HG03095 (cell line): ENCODE measurements at regions not wholly inside any gene's neighbourhood (a gene's known extent, or its start where the extent isn't known, plus 50 kb on each side); places are given as distances from the start of the nearest gene placed in this dataset.
"Not testable (repeated sequence)": the region's sequence is repeated elsewhere in the genome, so short reads cannot be mapped to it uniquely, and the experiment has no call there.

Experiments
- ATAC-seq: cut with Tn5 transposase; IDR thresholded peaks from one replicate; pipeline ENCODE4 v1.9.1; 2021; ENCODE audit warnings: moderate library complexity; ENCODE audit not compliant: unreplicated experiment

DNA sequence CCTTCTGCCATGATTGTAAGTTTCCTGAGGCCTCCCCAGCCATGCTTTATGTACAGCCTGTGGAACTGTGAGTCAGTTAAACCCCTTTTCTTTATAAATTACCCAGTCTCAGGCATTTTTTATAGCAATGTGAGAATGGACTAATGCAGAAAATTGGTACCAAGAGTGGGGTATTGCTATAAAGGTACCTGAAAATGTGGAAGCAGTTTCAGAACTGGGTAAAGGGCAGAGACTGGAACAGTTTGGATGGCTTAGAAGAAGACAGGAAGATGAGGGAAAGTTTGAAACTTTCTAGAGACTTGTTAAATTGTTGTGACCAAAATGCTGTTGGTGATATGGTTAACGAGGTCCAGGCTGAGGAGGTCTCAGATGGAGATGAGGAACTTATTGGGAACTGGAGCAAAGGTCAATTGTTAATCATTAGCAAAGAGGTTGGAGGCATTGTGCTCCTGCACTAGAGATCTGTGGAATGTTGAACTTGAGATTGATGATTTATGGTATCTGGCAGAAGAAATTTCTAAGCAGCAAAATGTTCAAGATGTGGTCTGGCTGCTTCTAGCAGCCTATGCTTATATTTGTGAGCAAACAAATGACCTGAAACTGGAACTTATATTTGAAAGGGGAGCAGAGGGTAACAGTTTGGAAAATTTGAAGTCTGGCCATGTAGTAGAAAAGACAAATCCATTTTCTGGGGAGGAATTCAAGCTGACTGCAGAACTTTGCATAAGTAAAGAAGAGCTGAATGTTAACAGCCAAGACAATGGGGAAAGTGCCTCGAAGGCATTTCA, 79.0 kb upstream of the GMDS start:
- no peak for ATAC-seq

DNA sequence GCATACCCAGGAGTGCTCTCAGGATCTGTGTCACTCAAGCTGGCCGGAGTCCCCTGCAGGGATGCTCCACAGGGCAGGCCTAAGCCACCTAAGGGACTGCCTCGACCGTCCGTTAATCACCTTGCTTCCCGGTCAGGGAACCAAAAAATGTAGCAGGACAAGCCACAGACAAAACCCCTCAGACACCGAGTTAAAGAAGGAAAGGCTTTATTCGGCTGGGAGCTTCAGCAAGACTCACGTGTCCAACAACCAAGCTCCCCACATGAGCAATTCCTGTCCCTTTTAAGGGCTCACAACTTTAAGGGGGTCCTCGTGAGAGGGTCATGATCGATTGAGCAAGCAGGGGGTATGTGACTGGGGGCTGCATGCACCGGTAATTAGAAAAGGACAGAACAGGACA, 72.1 kb upstream of the GMDS start:
- ATAC-seq, result not testable (repeated sequence)

DNA sequence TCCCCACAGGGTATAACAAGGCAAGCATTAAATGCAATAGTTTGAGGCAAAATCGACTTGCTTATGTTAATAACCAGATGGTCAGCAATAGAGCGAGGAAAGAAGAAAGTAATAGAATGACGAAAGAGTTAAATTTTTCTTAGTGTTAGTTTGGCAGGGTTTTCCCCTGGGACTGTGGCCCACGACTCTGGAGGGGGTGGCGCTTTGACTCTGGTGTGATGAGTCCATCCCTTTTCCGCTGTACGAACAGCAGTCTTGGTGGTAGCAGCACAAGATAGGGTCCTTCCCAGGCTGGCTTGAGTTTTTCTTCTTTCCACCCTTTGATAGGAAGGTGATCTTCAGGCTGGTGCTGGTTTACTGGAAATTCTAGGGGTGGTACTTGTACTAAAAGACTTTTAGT, 69.2 kb upstream of the GMDS start:
- no peak for ATAC-seq

DNA sequence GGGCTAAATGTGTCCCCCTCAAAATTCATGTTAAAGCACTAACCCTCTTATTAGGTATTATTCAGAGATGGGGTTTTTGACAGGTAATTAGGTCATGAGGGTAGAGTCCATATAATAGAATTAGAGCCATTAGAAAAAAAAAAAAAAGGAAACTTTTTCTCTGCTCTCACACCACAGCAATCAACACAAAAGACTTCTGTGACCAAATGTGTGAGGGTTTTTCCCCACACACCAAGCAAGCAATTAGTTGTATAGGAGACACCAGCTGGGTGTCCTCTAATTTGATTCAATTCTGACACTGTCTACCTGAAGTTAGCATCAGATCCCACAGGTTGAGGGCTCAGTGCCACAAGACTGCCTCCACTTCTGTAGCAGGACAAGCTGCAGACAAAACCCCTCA, 64.6 kb upstream of the GMDS start:
- ATAC-seq, result no peak

DNA sequence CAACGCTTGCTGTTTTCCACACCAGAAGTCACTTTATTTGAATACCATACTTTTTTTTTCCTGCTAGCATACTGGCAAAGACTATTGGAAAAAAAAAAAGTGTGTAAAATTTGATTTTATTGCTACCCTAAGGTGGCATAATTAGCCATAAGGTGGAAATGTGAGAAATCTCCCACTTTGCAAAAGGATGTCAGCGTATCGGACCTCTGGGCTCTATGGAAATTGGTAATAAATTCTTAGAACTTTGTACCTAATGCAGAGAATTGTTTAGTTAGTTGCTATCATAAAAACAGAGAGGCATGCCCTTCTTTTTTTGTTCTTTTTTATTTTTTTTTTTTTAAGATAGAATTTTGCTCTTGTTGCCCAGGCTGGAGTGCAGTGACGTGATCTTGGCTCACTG, 63.7 kb upstream of the GMDS start:
- no peak for ATAC-seq

DNA sequence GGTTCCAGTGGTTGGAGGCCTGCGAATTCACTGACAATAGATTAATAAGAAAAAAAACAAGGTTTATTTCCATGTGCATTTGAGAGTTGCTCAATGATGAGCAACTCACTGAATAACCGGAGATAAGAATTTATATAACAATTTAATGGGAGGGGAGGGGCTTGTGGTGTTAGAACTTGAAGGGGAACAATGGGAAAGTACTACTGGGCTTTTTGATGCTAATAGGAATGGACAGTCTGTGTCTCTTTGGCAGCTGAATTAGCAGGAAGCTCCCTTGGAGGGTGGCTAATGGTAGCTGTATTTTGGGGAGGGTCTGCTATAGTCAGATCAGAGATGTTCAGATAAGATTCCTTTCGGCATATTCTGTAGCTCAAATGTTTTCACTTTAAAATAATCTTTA, 62.4 kb upstream of the GMDS start:
- ATAC-seq, result no peak

DNA sequence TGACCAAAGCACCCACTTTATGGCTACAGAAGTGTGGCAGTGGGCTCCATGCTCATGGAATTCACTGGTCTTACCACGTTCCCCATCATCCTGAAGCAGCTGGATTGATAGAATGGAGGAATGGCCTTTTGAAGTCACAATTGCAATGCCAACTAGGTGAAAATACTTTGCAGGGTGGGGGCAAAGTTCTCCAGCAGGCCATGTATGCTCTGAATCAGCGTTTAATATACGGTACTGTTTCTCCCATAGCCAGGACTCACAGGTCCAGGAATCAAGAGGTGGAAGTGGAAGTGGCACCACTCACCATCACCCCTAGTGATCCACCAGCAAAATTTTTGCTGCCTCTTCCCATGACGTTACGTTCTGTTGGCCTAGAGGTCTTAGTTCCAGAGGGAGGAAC, 60.5 kb upstream of the GMDS start:
- ATAC-seq, result no peak

DNA sequence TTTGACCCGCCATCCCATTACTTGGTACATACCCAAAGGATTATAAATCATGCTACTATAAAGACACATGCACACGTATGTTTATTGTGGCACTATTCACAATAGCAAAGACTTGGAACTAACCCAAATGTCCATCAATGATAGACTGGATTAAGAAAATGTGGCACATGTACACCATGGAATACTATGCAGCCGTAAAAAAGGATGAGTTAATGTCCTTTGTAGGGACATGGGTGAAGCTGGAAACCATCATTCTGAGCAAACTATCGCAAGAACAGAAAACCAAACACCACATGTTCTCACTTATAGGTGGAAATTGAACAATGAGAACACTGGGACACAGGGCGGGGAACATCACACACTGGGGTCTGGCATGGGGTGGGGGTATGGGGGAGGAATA, 57.1 kb upstream of the GMDS start:
- ATAC-seq, result not testable (repeated sequence)

DNA sequence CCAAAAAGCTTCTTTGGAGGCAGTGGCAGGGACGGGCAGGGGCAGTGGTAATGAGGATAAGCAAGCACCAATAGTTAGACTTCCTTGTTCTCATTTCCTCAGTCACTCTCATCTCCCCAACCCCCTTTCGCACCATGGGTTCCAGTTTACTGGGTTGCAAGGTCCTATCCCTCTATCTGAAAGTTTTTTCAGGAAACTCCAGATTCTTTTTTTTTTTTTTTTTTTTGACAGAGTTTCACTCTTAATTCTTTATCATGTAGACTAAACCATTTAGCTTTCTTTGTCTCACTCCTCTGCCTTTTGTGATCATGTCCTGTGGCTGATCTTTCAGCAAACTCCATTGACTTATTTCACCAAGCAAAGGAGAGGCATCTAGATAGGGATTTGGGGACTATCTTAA, 51.4 kb upstream of the GMDS start:
- no peak for ATAC-seq
